ENCODE measurements at regions not wholly inside any gene's neighbourhood (a gene's known extent, or its start where the extent isn't known, plus 50 kb on each side); places are given as distances from the start of the nearest gene placed in this dataset.
"Not testable (repeated sequence)": the region's sequence is repeated elsewhere in the genome, so short reads cannot be mapped to it uniquely, and the experiment has no call there.

- no peak for DNase-seq
Observed at GRCh38 chr10:125451319-125451718, 231.6 kb downstream of the TEX36 start.

GRCh38 chr10:125450218-125450617, 232.7 kb downstream of the TEX36 start:
- no peak for DNase-seq

GRCh38 chr10:125449571-125449970, 233.4 kb downstream of the TEX36 start:
- no peak for DNase-seq

- no peak for DNase-seq
Observed at GRCh38 chr10:125448596-125448995, 234.4 kb downstream of the TEX36 start.

DNA sequence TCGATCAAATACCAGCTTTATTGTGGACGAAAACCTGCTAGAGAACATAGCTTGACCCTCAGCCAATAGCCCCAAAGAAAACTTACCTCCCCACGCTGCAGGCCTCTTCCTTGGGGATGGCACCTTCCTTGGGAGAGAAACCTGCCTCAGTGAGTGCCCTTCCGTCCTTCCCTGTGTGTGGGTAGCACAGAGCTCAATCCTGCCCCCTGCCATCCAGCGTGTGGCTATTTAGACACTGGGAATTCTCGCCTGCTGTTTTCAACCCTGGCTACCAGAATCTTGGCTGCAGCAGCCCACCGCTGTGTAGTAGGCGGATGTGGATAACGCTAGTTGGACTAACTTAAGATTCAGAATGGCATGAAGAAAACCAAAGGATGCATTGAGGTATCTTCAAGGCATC, 238.2 kb downstream of the TEX36 start:
- no peak for DNase-seq

GRCh38 chr10:125442856-125443540, 240.0 kb downstream of the TEX36 start:
- no peak for DNase-seq

DNA sequence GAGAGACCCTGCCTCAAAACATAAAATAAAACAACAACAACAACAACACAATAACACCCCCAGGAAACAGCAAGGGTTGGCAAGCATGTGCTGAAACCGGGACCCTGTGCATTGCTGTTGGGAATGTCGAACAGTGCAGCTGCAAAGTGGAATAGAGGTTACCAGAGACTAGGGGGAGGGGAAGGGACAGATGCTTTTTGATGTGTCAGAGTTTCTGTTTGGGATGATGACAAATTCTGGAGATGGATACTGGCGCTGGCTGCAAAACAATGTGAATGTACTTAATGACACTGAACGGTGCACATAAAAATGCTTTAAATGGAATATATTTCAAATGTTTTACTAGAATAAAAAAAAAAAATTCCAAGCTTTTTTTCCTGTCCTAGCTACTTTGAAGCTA, 241.8 kb downstream of the TEX36 start:
- DNase-seq, result no peak

DNA sequence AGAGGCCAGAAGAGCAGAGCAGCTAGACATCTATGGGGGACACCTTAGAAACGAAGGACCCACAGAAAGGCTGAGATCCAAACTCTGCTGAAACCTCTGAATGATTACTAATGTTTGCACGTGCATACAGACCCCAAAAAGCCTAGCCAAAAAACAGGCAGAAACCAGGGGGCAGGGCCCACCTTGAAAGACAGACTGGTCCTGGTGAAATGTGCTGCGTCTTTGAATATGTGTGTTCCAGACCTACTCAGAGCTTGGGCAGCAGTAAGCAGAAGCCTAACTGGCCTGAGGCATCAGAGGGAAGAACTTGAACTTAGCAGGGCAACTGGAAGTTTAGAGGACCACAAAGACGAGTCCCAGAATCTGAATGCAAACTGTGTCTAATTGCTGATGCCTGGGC, 251.8 kb downstream of the TEX36 start:
- DNase-seq, result no peak

GRCh38 chr10:125428054-125428453, 254.9 kb downstream of the TEX36 start:
- no peak for DNase-seq

- DNase-seq, result no peak
Observed at GRCh38 chr10:125424191-125424847, 258.6 kb downstream of the TEX36 start.

DNA sequence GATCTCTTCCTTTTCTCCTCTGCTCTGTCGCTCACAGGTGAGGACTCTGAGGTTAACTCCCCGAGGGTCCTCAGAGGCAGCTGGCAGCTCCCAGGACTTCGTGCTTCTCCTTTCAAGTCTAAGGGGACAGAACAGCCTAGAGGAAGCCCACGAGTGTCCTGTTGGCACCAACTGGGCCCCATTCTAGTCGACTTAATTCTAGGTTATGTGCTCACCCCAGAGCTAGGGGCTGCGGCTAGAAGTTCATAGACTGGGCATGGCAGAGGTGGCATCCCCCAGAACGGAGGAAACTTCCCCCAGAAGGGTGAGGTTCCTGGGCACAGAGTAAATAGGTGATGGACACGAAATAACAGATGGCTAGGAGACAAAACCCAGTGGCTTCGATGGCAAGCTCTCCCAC, 259.4 kb downstream of the TEX36 start:
- DNase-seq, result no peak

GRCh38 chr10:125419831-125420230, 259.5 kb upstream of the CTBP2 start:
- DNase-seq, result no peak

DNA sequence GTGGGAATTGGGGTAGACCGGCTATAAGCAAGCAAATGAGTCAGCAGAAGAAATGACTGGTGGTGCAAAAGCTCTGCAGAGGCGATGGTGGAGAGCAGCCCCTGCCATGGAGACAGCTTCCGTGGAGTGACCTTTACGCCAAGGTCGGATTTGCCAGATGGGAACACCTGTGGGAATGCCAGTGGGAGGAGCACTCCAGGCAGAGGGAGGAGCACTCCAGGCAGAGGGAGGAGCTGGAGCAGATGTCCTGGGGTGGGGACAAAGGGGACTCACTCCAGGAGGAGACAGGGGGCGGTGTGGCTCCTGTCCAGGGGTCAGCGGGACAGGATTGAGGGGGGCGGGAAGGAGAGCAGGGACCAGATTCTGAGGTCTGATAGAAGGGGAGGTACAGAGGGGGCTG, 258.8 kb upstream of the CTBP2 start:
- DNase-seq, result no peak

GRCh38 chr10:125417605-125418004, 257.2 kb upstream of the CTBP2 start:
- DNase-seq, result no peak

DNA sequence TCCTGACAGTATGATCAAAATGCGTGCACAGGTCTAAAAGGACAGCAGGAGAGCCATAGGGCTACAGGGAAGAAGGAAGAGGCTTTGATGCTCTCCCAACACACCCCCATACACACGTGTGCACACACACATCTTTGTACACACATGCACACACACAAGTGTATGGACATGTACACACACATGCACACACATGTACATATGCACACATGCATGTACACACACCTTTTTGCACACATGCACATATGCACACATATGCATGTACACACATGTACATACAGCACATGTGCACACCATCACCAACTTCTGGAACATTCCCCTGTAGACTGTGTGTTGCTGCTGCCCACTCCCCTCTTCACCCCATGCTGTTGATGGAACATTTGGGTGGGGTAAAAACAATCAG, 255.6 kb upstream of the CTBP2 start:
- DNase-seq, result no peak

GRCh38 chr10:125415006-125415633, 254.8 kb upstream of the CTBP2 start:
- DNase-seq, result no peak

DNA sequence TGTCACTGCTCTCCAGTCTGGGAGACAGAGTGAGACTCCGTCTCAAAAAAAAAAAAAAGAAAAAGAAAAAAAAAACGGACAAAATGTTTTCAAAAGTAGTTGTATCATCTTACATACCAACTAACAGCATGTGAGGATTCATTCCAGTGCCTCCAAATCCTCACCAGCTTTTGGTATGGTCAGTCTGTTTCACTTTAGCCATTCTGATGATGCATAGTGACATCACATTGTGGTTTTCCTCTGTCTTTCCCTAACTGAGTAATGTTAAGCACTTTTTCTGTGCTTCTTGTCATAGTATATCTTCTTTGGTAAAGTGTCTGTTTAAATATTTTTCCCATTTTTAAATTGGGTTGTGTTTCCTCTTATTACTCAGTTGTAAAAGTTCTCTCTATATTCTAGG, 251.4 kb upstream of the CTBP2 start:
- DNase-seq, result no peak

DNA sequence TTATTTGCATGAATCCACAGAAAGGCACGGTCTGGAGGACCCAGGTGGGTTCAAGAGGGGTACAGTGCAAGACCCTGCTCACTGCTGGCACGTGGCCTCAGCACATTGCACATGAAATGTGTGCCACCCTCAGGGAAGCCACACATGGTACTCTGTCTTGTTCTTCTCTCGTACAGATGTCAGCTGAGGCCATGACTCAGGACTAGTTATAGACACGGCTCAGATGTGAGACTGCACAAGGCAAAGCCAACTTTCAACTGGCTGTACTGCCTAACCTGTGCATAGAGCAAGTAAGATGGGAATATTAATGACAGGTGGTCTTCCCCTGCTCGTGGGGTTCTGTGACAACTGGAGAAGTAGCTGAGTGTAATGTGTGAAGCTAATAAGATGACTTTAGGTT, 249.4 kb upstream of the CTBP2 start:
- no peak for DNase-seq

DNA sequence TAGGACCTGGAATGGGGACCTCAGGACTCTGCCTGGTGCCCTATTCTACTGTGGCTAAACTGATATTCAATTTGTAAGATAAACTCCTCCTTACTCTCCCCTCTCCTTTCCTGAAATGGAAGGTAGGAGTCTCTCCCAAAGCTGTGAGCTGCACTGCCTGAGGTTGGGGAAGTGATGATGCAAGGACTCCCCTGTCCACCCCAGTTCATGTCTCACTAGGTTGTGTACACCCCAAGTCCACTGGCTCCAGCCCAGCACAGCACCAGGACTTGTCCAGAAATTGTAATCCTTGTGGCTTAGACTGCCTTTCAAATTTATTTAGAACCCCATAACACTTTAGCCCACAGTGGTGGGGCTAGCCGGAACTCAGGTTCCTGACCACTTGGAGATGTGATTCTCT, 247.2 kb upstream of the CTBP2 start:
- DNase-seq, result no peak

- DNase-seq, result no peak
Observed at GRCh38 chr10:125407000-125407502, 246.7 kb upstream of the CTBP2 start.

GRCh38 chr10:125404902-125405301, 244.5 kb upstream of the CTBP2 start:
- DNase-seq, result not testable (repeated sequence)

DNA sequence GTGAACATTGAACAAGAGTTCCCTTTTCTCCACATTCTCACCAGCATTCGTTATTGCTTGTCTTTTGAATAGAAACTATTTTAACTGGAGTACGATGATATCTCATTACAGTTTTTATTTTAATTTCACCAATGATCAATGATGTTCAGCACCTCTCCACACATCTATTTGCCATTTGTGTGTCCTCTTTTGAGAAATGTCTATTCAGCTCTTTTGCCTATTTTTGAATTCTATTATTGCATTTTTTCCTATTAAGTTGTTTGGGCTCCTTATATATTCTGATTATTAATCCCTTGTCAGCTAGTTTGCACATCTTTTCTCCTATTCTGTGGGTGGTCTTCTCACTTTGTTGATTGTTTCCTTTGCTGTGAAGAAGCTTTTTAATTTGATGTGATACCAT, 241.1 kb upstream of the CTBP2 start:
- DNase-seq, result no peak

GRCh38 chr10:125399289-125399688, 238.9 kb upstream of the CTBP2 start:
- DNase-seq, result no peak

GRCh38 chr10:125398270-125398669, 237.9 kb upstream of the CTBP2 start:
- no peak for DNase-seq

Measured in 8988T (cell line).